GM18870 (cell line): ENCODE measurements at regions not wholly inside any gene's neighbourhood (a gene's known extent, or its start where the extent isn't known, plus 50 kb on each side); places are given as distances from the start of the nearest gene placed in this dataset.
"Not testable (repeated sequence)": the region's sequence is repeated elsewhere in the genome, so short reads cannot be mapped to it uniquely, and the experiment has no call there.

ENCODE experiments used
- ATAC-seq: cut with Tn5 transposase; IDR thresholded peaks from one replicate; pipeline ENCODE4 v1.9.1; 2021; ENCODE audit warnings: moderate library complexity; ENCODE audit not compliant: unreplicated experiment

DNA sequence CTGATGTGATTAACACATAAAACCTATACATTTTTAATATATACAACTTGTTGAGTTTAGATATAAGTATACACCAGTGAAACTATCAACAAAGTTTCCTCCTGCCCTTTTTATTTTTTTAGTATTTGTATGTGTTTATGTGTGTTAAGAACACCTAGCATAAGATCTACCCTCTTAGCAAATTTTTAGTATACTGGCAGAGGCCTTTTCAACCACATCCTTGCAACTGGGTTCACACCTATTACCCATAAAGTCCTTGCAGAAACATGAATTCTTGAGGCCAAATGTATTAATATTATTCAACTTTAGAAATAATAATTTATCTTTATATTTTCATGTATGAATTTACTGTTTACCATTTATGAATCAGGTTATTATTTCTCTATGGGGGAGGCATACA lies 119.7 kb upstream of the CRIM1 start:
- ATAC-seq, result no peak

DNA sequence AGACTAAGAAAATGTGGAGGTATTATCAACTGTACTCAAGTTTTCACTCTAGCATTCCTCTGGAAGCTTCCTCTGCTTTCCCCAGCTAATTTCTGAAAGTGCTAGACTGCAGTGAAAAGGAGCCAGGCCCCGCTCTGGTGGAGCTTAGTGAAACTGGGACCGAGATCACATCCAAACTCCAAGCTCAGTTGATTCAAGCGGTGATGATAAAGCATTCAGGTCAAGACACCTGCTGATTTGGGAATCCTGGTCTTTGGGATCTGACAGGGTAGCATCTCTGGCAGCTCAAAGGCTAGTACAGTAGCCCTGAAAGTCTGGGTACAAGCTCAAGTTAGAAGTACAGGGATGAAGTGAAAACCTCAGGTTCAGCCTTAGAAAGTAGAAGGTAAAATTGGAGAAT lies 120.2 kb upstream of the CRIM1 start:
- no peak for ATAC-seq

DNA sequence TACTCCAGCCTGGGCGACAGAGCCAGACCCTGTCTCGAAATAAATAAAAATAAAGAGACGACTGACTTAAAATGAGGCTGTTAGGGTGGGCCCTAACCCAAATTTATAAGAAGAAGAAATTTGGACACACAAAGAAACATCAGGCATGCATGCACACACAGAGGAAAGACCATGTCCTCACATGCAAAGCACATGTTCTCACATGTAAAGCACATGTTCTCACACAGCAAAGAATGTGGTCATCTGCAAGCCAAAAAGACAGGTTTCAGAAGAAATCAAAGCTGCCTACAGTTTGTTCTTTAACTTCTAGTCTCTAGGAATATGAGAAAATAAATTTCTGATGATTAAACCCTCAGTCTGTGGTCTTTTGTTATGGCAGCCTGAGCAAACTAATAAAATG lies 132.3 kb upstream of the CRIM1 start:
- ATAC-seq, result no peak

- ATAC-seq, result no peak
These were observed 133.1 kb upstream of the CRIM1 start for GRCh38 chr2:36222485-36222884.

GRCh38 chr2:36214691-36215090 lies 140.9 kb upstream of the CRIM1 start:
- ATAC-seq, result no peak

GRCh38 chr2:36203366-36203765 lies 152.2 kb upstream of the CRIM1 start:
- ATAC-seq, result no peak

DNA sequence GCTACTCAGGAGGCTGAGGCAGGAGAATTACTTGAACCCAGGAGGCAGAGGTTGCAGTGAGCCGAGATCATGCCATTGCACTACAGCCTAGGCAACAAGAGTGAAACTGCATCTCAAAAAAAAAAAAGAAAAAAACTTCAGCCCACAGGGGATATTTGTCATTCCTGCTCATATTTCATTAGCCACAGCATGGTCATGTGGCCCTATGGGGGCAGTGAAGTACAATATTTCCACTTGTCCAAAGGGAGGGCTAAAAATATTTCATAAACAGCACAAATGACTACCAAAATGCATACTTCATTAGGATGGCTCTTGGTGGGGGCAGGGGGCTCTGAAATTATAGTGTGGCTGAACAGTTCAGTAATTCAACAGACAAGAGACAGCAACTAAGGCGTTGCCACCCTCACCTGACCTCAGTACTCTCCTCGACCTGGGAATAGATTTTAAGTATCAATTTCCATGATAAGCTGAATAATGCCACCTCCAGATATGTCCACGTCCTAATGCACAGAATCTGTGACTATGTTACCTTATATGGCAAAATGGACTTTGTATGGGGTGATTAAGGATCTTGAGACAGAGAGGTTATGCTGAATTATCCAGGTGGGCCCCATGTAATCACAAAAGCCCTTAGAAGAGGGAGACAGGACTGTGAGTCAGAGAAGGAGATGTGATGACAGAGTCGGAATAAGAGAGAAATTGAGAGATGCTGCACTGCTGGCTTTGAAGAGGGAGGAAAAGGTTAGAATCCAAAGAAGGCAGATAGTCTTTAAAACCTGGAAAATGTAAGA lies 158.2 kb upstream of the CRIM1 start:
- ATAC-seq, result no peak

- no peak for ATAC-seq
These were observed 161.9 kb upstream of the CRIM1 start for GRCh38 chr2:36193680-36194079.

GRCh38 chr2:36192983-36193382 lies 162.6 kb upstream of the CRIM1 start:
- no peak for ATAC-seq

- no peak for ATAC-seq
These were observed 165.5 kb upstream of the CRIM1 start for GRCh38 chr2:36190097-36190496.

GRCh38 chr2:36185624-36186023 lies 170.0 kb upstream of the CRIM1 start:
- ATAC-seq, result no peak

GRCh38 chr2:36184848-36185247 lies 170.7 kb upstream of the CRIM1 start:
- no peak for ATAC-seq

- not testable (repeated sequence) for ATAC-seq
These were observed 174.6 kb upstream of the CRIM1 start for GRCh38 chr2:36180789-36181482.

DNA sequence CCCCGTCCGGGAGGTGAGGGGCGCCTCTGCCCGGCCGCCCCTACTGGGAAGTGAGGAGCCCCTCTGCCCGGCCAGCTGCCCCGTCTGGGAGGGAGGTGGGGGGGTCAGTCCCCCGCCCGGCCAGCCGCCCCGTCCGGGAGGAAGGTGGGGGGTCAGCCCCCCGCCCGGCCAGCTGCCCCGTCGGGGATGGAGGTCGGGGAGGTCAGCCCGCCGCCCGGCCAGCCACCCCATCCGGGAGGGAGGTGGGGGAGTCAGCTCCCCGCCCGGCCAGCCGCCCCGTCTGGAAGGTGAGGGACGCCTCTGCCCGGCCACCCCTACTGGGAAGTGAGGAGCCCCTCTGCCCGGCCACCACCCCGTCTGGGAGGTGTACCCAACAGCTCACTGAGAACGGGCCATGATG lies 175.3 kb upstream of the CRIM1 start:
- ATAC-seq, result not testable (repeated sequence)

DNA sequence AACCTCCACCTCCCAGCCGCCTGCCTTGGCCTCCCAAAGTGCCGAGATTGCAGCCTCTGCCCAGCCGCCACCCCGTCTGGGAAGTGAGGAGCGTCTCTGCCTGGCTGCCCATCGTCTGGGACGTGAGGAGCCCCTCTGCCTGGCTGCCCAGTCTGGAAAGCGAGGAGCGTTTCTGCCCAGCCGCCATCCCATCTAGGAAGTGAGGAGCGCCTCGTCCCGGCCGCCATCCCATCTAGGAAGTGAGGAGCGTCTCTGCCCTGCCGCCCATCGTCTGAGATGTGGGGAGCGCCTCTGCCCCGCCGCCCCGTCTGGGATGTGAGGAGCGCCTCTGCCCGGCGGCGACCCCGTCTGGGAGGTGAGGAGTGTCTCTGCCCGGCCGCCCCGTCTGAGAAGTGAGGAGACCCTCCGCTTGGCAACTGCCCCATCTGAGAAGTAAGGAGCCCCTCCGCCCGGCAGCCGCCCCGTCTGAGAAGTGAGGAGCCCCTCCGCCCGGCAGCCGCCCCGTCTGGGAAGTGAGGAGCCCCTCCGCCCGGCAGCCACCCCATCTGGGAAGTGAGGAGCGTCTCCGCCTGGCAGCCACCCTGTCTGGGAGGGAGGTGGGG lies 175.8 kb upstream of the CRIM1 start:
- ATAC-seq, result not testable (repeated sequence)

DNA sequence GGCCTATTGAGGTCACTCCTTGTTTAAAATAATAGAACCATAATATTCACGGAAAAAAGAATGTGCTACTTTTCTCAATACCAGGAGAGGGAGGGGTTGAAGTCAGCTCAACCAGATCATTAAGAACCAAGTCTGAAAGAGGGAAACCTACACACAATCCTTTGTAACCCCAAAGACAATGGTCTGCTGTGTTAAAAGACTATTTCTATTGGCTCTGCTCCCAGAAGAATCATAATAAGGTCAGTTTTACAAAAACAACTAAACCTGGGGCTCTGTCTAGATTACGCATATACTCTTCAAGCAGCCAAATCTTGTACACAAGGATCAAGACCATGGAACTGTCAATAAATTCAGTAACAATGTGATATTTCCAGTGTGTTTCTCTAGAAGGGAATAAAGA lies 177.2 kb upstream of the CRIM1 start:
- ATAC-seq, result no peak

DNA sequence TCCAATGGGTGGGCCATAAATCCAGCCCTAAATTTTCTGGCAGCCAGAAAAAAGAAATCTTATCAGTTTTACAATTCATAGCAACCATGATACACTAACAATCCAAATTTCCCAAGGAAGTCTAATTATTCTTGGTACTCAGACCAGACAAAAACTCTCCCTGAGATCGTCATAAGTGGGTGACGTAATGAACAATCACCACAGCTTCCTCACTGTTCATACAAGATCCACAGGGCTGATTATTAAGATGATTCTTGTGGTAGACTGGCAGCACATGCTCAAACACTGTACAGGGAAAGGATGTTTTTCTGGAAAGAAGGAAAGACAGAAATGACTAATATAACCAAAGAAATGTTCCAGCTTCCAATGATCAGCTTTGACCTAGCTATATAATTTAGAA lies 178.3 kb upstream of the CRIM1 start:
- ATAC-seq, result no peak

GRCh38 chr2:36174920-36175319 lies 180.7 kb upstream of the CRIM1 start:
- ATAC-seq, result no peak

DNA sequence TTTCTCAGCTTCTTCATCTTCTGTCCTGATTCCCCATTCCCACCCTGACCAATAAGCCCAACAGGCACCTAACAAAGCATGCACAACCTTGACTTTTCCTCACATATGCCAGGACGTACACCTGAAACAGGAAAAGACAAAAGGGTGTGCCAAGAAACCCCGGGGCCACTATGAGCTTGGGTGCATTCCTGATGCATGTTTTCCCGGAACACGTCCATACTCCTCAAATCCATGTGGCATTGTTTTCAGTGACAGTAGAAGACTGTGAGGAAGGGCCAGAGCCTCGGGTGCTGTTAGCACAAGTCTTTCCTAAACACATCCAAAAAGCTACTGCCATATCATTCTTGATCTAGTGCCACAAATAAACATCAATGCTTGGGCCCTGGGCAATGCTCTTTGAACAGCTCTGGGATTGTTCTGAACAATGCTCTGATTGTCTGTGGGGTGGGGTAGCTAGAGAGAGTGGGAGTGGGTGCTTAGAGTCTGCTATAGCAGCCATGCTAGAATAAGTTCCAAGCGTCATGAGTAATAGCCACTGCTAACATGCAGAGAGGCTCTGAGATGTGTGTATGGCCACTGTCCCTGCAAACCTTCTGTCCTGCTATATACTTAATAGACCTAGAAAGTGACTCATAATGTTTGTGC lies 181.7 kb upstream of the CRIM1 start:
- ATAC-seq, result no peak

DNA sequence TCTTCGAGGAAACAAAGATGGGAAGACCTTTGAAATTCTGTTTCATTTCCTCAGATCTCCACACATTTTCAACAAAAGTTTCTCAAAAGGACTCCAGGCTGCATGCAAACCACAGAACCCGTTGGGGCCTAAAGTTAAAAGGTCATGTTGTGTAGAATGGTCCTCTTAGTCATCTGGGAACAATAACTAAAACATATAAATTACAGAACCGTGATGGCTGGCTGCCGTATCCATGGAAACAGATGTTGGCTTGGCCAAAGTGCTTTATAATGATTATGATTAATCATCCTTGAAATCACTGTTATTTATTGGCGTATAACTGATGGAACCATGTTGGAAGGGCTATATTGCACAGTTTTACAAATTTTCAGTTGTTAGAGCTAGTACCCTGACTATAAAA lies 182.8 kb upstream of the CRIM1 start:
- ATAC-seq, result peak; percentile 40

- ATAC-seq, result no peak
These were observed 184.8 kb upstream of the CRIM1 start for GRCh38 chr2:36170805-36171204.

DNA sequence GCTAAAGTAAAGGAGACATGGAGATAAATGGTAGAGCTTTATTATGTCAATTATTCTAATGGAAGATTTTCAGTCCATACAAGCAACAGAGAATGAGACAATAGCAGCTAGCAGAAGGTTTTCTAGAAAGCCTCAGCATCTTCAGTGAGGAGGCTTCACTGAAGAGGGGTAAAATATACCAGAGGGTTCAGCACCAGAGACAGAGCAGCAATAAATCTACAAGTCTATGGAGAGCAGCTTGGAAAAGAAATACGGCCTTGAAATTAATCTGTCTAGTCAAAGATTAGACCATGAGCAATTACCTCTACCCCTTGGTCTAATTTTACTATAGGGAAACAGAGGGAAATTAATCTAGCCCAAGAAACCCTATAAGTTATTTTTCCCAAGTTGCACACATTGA lies 185.7 kb upstream of the CRIM1 start:
- ATAC-seq, result no peak
